ENCODE measurements at regions not wholly inside any gene's neighbourhood (a gene's known extent, or its start where the extent isn't known, plus 50 kb on each side); places are given as distances from the start of the nearest gene placed in this dataset.

DNA sequence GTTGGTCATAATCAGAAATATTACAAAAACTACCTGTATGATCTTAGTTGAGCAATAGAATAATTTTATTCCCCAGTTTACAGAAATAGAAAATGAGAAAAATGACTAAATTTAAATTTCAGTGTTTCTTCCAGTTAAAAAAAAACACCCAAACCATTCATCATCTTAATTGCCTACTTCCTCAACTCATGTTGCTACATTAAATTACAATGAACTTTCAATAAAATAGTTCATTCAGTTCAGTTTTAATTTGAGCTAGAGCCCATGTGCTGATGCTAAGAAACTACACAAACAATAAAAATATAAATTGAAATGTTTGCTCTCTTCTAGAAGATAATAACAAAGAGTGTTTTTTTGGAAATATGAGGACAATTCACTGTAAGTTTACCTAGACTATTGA is 820.4 kb downstream of the SLITRK6 start:
- intact Hi-C loops (cut with DNase I) = no loop called here
- no peaks in the 10 kb centered on the region for H3K36me3 ChIP-seq
- DNase-seq (no peak), ATAC-seq (no peak)
- no peaks in the 10 kb centered on the region for H3K4me1 ChIP-seq
- TF ChIP-seq, protein P1, sequence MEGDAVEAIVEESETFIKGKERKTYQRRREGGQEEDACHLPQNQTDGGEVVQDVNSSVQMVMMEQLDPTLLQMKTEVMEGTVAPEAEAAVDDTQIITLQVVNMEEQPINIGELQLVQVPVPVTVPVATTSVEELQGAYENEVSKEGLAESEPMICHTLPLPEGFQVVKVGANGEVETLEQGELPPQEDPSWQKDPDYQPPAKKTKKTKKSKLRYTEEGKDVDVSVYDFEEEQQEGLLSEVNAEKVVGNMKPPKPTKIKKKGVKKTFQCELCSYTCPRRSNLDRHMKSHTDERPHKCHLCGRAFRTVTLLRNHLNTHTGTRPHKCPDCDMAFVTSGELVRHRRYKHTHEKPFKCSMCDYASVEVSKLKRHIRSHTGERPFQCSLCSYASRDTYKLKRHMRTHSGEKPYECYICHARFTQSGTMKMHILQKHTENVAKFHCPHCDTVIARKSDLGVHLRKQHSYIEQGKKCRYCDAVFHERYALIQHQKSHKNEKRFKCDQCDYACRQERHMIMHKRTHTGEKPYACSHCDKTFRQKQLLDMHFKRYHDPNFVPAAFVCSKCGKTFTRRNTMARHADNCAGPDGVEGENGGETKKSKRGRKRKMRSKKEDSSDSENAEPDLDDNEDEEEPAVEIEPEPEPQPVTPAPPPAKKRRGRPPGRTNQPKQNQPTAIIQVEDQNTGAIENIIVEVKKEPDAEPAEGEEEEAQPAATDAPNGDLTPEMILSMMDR (IDR thresholded peaks at IDR 0.05) = no peak
- H3K4me3 ChIP-seq = no peak overlapping the region
- H3K27ac ChIP-seq = no peak overlapping the region
- no peaks in the 10 kb centered on the region for H3K27me3 ChIP-seq (ENCODE audit: low read depth)
- H3K9me3 ChIP-seq = no peaks in the 10 kb centered on the region

DNA sequence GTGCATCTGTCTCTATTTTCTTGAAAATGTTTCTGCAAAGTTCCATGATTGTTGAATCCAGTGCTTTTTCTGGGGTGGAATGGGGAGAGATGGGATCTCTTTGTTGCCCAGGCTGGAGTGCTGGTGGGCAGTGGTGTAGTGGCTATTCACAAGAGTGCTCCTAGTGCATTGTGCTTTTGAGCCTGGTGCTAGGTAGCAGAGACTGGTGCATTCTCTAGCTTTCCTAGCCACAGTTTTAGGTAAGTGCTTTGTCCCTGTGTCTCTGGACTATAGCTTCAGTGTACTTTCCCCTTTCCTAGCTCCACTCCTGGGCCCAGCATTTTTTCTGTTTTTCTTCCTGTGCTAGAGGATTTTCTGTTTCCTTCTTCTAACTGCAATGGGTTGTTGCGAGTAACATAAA is 825.6 kb downstream of the SLITRK6 start:
- intact Hi-C loops (cut with DNase I) = no loop called here
- no peak overlapping the region for H3K27ac ChIP-seq
- no peak for ATAC-seq
- H3K27me3 ChIP-seq (ENCODE audit: low read depth) = no peaks in the 10 kb centered on the region
- no peak overlapping the region for H3K4me3 ChIP-seq
- H3K4me1 ChIP-seq = no peaks in the 10 kb centered on the region
- no peaks in the 10 kb centered on the region for H3K36me3 ChIP-seq
- DNase-seq = no peak
- TF ChIP-seq, protein P1 (IDR thresholded peaks at IDR 0.05) = no peak
- no peaks in the 10 kb centered on the region for H3K9me3 ChIP-seq

DNA sequence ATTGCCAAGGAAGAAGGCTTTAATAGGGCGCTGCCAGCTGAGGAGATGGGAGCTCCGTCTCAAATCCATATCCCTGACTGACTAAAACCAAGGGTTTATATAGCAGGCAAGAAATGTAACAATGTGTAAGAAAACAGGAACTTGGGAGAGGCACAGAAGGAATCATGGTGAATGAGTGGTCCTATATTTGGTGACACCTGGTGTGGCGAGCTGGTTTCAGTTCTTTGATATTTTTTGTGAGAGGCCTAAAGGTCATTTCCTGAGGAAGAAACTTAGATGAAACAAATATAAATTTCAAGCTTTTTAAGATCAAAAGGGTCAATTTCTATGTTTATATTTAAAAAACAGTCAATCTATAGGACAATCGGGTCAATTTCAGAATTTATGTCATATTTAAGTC is 826.3 kb downstream of the SLITRK6 start:
- intact Hi-C loops (cut with DNase I) = no loop called here
- H3K36me3 ChIP-seq = no peaks in the 10 kb centered on the region
- ATAC-seq = no peak

DNA sequence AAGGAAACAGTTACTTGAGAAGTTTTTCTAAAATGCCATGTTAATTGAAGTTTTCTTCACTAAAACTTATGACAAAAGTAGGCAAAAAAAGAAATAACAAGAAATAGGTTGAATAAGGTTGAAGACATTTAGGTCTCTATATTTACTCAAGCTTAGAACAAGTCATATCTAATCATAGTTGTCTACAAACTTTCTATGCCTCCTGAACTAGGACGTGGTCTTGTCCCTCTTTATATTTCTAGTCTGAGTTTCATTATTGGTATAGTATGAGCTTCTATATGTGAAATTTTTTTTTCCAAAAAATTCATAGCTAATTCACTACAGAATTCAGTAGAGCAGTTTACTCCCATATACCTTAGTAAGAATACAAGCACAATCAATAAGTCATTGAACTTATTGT is 836.4 kb downstream of the SLITRK6 start:
- intact Hi-C loops (cut with DNase I) = no loop called here
- ATAC-seq (no peak), DNase-seq (no peak)
- Histone ChIP-seq H3K9me3 (no peaks in the 10 kb centered on the region), H3K4me1 (no peaks in the 10 kb centered on the region), H3K27ac (no peak overlapping the region), H3K4me3 (no peak overlapping the region), H3K36me3 (no peaks in the 10 kb centered on the region), H3K27me3 (ENCODE audit: low read depth) (no peaks in the 10 kb centered on the region)
- TF ChIP-seq, protein P1 (IDR thresholded peaks at IDR 0.05) = no peak

More for the DNA sequence above, 826.3 kb downstream of the SLITRK6 start:
- no peaks in the 10 kb centered on the region for H3K4me1 ChIP-seq
- no peak overlapping the region for H3K27ac ChIP-seq
- no peaks in the 10 kb centered on the region for H3K27me3 ChIP-seq (ENCODE audit: low read depth)
- H3K9me3 ChIP-seq = no peaks in the 10 kb centered on the region
- no peak for DNase-seq
- TF ChIP-seq, protein P1 (IDR thresholded peaks at IDR 0.05) = no peak
- H3K4me3 ChIP-seq = no peak overlapping the region

DNA sequence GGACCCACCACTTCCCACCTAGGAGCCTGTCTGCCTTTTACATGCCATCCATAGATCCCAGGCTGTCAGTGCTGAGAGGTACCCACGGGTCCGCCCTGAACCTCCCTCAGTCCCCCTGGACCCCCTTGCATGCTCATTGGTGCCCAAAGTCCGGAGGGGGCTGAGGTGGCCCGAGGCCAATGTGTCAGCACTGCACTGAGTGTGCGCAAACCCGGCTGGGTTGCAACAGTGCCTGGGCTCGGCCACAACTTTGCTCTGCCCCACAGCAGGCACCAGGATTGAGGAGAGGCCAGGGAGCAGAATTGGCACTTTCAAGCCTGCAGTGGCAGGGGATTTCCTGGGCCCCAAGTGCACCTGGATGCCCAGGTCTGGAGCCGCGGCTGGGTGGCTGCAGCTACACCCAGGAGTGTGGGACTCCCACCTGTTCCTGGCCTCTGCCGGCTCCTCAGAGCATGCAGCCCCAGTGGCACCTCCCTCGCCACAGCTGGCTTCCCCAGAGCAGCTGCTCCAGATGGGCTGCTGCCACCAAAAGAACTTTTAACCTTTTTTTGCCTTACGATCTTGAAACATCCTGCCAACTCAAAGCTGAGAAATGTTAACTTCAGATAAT is 837.0 kb downstream of the SLITRK6 start:
- H3K9me3 ChIP-seq = no peaks in the 10 kb centered on the region
- H3K27me3 ChIP-seq (ENCODE audit: low read depth) = no peaks in the 10 kb centered on the region
- no peak for DNase-seq
- no peaks in the 10 kb centered on the region for H3K36me3 ChIP-seq
- peak in 1 of 2 donors; percentile 29 for ATAC-seq
- H3K4me3 ChIP-seq = no peak overlapping the region
- no peak overlapping the region for H3K27ac ChIP-seq
- TF ChIP-seq, protein P1 (IDR thresholded peaks at IDR 0.05) = no peak
- H3K4me1 ChIP-seq = no peaks in the 10 kb centered on the region
- intact Hi-C loops (cut with DNase I) = no loop called here
